GM19438 (cell line): ENCODE measurements at regions not wholly inside any gene's neighbourhood (a gene's known extent, or its start where the extent isn't known, plus 50 kb on each side); places are given as distances from the start of the nearest gene placed in this dataset.

Experiments
- ATAC-seq: cut with Tn5 transposase; IDR thresholded peaks from one replicate; pipeline ENCODE4 v1.9.1; 2021; ENCODE audit warnings: low read depth; ENCODE audit not compliant: unreplicated experiment

DNA sequence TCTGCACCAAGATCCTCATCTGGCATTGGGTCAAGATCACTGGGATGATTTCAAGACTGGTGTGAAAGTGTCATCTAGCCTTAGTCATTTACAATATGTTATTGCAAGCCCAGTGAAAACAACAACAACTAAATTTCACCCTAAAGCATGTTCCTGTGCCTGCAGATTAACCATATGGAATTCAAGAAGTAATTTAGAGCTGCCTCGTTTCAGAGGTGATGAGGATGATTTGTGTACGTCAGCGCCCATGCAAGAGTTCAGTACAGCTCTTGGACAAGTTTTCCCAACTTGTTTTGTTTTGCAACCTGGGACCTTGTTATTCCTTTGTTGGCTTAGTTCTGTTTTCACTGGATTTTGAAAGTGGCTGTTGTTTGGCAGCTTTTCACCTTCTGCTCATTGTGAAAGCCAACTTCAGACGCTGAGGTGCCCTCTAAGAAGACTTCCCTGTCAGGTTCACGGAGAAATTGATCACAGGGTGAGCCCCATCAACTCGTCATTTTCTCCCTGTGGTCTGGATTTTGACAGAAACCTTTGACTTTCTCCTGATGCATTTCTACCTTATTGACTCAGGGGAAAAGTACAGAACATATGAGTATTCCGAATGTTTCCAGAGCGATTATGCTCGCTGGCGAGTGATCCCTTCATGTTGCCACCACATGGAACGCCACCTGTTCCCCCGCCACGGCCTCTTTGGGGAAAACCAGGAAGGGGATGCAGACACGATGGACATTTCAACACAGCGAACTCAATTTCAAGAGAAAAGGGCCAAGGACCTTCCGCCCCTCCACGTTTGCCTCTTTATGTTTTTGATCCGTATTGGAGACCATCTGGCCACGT lies 85.6 kb downstream of the FOXL1 start:
- ATAC-seq, result no peak

DNA sequence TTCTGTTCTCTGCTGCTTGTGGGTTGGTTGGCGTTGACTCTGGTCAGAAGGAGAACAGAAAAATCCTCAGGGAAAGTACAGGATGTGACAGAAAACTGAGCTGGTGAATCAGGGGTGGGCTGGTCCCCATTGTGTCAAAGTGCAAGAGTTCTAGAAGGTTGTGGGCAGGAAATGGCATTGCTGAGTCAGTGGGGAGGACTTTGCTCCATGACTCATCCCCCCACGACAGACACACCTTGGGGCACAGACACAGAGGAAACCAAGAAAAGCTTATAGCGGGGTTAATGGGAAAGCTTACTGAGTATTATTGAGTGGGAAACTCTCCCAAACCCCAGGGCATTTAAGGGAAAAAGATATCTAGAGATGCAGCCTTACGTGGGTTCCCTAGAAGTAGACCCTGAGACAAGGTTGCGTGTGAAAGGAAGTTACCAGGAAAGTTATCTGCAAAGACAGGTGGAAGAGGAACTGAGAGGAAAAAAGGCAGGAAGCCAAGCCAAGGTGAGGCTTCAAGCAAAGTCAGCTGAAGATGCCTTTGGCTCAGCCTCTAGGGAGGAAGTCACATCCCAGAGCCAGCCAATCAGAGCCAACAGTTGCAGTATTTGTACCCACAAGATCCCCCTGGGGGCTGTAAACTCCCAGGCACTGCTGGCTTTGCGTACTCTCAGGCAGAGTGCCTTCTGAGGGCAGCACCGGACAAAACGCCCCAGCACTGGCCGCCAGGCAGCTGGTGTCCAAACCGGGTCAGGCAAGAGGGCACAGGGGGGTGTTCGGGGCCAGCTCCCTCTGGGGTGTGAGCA lies 86.4 kb downstream of the FOXL1 start:
- ATAC-seq, result peak; percentile 69

DNA sequence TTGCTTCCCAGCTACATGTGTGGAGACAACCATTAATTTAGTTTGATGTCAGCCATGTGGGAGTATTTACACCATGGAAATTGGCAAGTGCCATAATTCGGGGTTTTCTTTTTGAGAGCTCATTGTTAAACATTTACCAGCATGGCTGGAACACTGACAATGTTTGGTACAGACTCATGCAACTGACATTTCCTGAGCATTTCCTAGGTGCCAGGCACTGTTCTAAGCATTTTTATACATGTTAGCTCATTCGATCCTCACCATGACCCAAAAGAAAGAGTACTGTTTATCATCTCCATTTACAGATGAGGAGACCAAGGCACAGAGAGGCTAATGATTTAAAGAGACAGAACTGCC lies 86.9 kb downstream of the FOXL1 start:
- peak; percentile 34 for ATAC-seq

GRCh38 chr16:86665929-86666328 lies 87.6 kb downstream of the FOXL1 start:
- no peak for ATAC-seq

- no peak for ATAC-seq
These were observed 88.7 kb downstream of the FOXL1 start for GRCh38 chr16:86667035-86667434.

GRCh38 chr16:86668136-86668910 lies 90.0 kb downstream of the FOXL1 start:
- ATAC-seq, result no peak

DNA sequence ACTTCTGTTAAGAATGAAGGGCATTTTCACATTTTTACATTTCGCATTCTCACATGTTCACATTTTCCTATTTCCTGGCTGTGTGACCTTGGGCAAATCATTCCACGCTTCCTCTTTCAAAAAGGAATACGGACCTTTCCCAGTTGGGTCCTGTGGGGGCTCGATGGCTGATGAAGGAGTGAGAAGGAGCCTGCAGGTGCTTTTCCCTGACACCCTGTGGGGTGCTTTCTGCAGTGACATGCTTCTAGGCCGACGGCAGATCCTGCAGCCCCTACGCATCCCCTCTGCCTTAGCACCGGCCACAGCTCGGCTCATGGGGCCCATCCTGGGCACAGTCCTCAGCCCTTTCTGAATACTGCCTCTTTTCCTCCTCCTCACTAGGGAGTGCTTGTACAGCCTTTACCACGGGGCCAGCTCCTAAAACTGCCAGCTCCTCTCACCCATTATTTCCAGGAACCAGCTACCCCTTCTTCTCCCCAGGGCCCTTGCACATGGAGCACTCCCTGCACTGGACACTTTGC lies 91.0 kb downstream of the FOXL1 start:
- no peak for ATAC-seq

DNA sequence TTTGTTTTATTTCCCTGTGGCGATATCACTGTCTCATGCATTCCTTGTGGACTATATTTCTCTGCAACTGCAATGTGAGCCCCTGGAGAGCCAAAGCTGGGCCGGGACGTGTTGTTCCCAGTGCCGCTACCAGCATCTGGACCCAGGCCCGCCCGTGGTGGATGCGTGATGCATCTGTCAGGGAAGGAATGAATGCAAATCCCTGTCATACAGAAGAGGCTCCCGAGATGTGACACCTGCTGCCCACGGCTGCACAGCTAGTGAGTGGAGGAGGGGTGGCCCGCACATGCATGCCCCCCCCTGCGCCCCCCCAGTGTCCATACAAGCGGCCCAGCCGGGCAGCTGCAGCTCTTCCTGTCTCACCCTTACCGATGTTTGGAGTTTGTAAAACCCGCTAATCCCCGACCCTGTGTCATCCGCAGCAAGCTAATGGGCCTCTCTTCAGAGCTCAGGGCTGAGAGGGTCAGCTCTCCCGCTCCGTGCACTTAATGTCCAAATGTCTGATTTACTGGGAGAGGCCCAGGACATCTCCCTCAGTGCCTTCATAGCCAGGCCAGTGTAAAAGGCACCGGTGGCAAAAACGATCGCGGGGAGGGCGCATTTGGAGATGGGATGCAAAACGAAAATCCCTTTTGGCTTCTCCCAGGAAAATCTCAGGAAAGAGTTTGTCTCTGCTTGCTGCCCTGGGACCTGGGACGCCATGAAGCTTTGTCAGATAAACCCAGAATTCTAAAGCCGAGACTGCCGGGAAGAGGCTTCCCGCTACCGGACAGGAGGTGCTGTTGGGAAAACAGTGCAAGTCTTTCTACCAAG lies 91.8 kb downstream of the FOXL1 start:
- ATAC-seq, result no peak

- no peak for ATAC-seq
These were observed 92.4 kb downstream of the FOXL1 start for GRCh38 chr16:86670750-86671234.

DNA sequence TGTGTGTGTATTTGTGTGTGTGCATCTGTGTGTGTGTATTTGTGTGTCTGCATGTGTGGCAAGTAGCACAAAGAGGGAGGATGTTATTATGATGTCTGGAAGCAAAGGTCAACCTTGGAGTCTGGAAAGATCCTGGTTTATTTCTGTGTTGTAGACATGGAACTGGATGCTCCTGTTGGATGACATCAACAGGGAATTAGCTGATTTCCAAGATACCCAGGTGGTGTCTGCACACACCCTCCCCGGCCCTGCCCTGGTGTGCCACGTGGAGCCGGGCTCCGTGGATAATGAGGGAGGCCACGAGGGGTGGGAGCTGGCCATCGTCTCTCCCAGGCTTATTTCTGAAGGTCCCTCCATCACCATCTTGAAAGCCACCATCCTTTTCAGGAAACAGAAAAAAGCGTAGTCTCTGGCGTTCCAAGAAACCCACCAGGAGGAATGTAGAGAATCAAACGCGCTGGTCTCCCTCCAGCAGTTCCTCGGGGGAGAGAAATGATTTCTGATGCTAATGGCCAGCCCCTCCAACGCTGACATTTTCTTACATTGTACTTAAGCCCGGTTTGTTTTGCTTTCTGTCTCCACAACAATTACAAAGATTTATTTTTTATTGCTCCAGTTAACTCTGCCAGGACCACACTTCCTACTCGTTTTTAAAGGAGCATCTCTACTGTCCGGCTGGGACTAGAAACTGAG lies 93.3 kb downstream of the FOXL1 start:
- ATAC-seq, result no peak

GRCh38 chr16:86672179-86672863 lies 94.0 kb downstream of the FOXL1 start:
- ATAC-seq, result no peak

DNA sequence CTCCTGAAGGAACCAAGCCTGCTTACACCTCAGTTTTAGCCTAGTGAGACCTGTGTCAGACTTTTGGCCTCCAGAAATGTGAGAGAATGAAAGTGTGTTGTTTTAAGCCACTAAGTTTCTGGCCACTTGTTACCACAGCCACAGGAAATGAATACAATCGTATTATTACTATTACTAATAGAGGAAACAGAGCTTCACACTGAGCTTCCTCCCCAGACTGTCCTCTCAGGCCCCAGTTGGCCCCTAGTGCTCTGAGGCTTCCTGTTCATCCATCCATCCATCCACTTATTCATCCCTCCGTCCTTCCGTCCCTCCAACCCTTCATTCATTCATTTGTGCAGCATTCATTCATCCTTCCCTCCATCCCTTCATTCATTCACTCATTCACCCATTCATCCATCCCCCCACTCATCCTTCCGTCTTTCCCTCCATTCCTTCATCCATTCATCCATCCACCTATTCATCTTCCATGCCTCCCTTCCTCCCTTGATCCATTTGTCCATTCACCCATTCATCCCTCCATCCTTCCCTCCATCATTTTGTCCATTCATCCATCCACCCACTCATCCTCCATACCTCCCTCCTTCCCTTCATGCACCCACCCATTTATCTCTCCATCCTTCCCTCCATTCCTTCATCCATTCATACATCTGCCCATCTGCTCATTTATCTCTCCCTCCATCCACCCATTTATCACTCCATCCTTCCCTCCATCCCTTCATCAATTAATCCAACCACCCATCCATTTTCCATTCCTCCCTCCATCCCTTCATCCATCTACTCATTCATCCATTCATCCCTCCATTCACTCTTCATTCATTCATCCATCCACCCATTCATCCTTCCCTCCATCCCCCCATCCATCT lies 95.0 kb downstream of the FOXL1 start:
- no peak for ATAC-seq

DNA sequence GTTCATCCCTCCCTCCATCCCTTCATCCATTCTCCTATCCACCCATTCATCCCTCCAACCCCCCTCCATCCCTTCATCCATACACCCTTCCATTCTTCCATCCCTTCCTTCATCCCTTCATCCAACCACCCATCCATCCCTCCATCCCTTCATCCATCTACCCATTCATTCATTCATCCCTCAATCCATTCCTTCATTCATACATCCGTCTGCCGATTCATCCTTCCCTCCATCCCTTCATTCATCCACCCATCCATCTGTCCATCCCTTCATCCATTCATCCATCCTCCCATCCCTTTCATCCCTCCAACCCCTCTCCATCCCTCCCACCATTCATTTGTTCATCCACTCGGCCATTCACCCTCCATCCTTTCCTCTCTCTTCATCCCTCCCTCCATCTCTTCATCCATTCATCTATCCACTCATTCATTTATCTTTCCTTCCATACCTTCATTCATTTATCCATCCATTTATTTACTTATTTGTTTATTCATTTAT lies 95.7 kb downstream of the FOXL1 start:
- ATAC-seq, result no peak

GRCh38 chr16:86676254-86676670 lies 97.9 kb downstream of the FOXL1 start:
- ATAC-seq, result no peak

- no peak for ATAC-seq
These were observed 101.1 kb downstream of the FOXL1 start for GRCh38 chr16:86679490-86679889.

GRCh38 chr16:86680162-86680561 lies 101.8 kb downstream of the FOXL1 start:
- no peak for ATAC-seq

DNA sequence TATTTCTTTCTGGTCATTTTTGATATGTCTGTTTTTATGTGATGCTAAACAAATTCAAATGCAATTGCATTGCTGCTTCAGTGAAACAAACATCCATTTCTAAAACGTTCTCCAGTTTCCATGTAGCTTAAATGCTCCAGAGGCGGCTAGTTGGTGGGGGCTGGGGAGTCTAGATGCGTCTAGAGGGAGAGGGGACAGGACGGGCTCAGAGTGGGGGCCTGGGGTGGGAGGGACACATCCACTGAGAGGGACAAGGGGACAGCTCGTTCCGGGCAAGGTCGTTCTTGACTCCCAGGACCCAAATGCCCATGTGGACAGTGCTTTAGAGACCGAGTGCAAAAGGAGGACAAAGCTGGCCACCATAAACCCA lies 102.3 kb downstream of the FOXL1 start:
- ATAC-seq, result no peak
